Esophagus squamous epithelium (tissue), 4 donors: ENCODE measurements at regions not wholly inside any gene's neighbourhood (a gene's known extent, or its start where the extent isn't known, plus 50 kb on each side); places are given as distances from the start of the nearest gene placed in this dataset.

Experiments used
- POLR2A ChIP-seq, 4 donors: fragments of 450-650 bp; IDR thresholded peaks; one replicate each; pipeline ENCODE4 v1.6.1; 2017; ENCODE audit warnings: antibody characterized with exemption in 4 of 4, mild to moderate bottlenecking in 4 of 4, moderate library complexity in 3 of 4
- TF ChIP-seq, protein P1 (sequence below), 6 experiments: fragments of 450-650 bp in 4 of 6; fragments of 200-600 bp in 2 of 6; sonication (generic) in 2 of 6; IDR thresholded peaks; one replicate each; pipeline ENCODE4 v1.5.1; 2016 to 2019; ENCODE audit warnings: antibody characterized with exemption in 6 of 6, mild to moderate bottlenecking in 4 of 6, moderate library complexity in 4 of 6

DNA sequence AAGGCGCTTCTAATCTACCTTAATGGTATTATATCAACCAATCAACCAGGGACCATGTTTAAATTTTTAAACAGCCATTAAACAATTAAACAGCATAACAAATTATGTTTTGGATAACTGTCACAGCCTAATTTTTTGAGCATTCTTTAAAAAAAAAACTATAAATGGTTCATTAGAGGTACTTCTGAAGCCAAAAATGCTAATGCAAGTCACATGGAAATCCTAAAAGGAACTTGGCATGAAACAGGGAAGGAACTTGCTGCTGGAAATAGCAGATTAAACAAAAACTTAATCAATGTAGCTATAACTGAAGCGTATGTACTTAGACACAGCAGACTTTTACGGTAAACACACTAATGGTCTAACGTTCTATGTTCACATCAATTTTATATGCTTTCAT lies 190.2 kb upstream of the BTG1 start:
- TF ChIP-seq, protein P1, sequence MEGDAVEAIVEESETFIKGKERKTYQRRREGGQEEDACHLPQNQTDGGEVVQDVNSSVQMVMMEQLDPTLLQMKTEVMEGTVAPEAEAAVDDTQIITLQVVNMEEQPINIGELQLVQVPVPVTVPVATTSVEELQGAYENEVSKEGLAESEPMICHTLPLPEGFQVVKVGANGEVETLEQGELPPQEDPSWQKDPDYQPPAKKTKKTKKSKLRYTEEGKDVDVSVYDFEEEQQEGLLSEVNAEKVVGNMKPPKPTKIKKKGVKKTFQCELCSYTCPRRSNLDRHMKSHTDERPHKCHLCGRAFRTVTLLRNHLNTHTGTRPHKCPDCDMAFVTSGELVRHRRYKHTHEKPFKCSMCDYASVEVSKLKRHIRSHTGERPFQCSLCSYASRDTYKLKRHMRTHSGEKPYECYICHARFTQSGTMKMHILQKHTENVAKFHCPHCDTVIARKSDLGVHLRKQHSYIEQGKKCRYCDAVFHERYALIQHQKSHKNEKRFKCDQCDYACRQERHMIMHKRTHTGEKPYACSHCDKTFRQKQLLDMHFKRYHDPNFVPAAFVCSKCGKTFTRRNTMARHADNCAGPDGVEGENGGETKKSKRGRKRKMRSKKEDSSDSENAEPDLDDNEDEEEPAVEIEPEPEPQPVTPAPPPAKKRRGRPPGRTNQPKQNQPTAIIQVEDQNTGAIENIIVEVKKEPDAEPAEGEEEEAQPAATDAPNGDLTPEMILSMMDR (IDR thresholded peaks at IDR 0.05), result no peak
- no peak for TF ChIP-seq POLR2A (IDR thresholded peaks at IDR 0.05)
